G401.6 (cell line): ENCODE measurements at regions not wholly inside any gene's neighbourhood (a gene's known extent, or its start where the extent isn't known, plus 50 kb on each side); places are given as distances from the start of the nearest gene placed in this dataset.
"Not testable (repeated sequence)": the region's sequence is repeated elsewhere in the genome, so short reads cannot be mapped to it uniquely, and the experiment has no call there.

Experiments used
- FAIRE-seq: peaks from 2 replicates; lab custom pipeline; 2012; peaks lifted over from hg19 to GRCh38; lab: Jason Lieb, UNC

GRCh38 chr2:220356076-220356475 is 728.6 kb downstream of the SLC4A3 start:
- no peak for FAIRE-seq

DNA sequence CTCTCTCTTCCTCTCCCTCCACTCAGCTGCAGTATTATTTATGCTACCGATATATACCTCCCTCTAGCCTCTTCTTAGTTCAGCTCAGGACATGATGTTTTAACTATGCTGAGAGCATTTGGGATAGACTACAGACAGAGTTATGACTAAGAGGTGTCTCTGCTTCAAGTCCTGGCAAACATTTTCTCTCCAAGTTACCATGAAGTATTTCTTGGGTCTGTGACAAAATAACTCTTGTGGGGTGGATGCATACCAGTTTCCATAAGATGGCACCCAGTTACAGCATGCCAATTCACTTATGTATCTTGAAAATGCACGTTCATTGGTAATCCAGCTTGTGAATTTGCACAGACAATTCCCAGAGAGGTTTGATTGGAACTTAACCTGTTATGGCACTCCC is 737.6 kb downstream of the SLC4A3 start:
- FAIRE-seq = no peak

GRCh38 chr2:220366765-220367164 is 739.3 kb downstream of the SLC4A3 start:
- no peak for FAIRE-seq

GRCh38 chr2:220370764-220371163 is 743.3 kb downstream of the SLC4A3 start:
- no peak for FAIRE-seq

GRCh38 chr2:220371211-220371610 is 743.8 kb downstream of the SLC4A3 start:
- FAIRE-seq = no peak

DNA sequence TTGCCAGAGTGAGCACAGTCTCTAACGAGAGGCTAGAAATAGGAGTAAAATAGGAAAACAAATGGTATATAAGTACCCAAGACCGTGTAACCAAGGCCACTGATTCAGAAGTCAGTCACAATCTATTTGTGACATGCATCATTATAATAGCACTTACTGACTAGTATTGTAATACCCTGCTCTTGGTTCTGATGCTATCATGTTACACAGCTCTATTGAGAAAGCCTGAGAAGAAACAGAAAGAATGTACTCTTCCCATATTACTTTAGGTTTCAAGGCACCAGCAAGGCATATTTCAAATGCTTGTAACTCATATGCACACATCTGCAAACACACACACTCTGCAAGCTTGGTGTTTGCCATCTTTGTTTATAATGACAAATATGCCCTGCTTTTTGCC is 746.4 kb downstream of the SLC4A3 start:
- FAIRE-seq = no peak

- FAIRE-seq = no peak
Measured at GRCh38 chr2:220374282-220374681, 746.9 kb downstream of the SLC4A3 start.

DNA sequence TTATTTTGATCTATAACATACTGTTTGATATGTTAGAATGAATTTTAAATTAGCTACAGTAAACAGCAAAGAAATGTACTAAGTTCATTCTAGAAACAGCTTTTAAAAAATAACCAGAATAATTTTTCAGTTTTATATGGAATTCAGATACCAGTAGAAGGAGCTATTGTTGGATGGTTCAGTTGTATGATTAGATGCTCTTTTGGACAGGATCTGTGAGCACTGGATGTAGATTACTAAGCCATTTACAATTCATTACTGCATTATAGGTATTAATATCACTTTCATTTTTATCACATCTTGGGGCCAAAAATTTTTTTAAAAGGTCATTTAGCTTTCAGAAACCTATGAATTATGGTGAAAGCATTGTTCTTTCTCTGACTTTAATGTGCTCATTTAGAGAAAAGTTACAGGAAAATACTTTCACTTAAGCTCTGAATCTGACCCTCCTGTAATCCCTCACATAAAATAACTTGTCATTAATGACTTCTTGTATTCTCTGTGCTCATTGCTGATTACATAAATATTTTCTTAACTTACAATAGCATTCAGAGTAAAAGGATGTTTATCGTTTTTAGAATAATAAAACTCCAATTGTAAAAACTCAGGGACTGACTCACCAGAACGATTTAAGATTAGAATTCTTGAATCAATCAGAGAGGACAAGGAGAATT is 750.2 kb downstream of the SLC4A3 start:
- FAIRE-seq = no peak

DNA sequence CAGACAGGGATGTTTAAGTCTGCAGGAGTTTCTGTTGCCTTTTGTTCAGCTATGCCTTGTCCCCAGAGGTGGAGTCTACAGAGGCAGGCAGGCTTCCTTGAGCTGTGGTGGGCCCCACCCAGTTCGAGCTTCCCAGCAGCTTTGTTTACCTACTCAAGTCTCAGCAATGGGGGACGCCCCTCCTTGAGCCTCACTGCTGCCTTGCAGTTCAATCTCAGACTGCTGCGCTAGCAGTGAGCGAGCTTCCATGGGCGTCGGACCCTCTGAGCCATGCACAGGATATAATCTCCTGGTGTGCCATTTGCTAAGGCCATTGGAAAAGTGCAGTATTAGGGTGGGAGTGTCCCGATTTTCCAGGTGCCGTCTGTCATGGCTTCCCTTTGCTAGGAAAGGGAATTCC is 760.3 kb downstream of the SLC4A3 start:
- not testable (repeated sequence) for FAIRE-seq

GRCh38 chr2:220393711-220394110 is 766.3 kb downstream of the SLC4A3 start:
- FAIRE-seq = no peak

DNA sequence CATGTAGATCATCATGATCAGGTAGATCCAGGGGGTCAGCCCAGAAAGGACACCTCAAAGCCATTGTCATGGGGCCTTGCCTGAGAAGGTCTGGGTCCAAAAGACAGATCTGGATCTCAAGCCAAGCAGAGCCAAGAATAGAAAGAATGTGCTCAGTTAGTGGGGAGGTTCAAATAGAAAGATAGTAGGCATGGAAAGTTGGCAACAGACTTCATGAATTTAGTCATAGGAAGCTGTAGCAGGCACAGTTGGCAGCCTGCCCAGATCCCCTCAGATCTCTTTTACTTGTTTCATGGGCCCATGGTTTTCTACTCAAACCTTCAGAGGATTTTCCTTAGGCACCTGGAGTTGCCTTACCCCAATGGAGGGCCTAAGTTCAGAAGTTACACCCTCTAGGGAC is 767.0 kb downstream of the SLC4A3 start:
- FAIRE-seq = no peak

DNA sequence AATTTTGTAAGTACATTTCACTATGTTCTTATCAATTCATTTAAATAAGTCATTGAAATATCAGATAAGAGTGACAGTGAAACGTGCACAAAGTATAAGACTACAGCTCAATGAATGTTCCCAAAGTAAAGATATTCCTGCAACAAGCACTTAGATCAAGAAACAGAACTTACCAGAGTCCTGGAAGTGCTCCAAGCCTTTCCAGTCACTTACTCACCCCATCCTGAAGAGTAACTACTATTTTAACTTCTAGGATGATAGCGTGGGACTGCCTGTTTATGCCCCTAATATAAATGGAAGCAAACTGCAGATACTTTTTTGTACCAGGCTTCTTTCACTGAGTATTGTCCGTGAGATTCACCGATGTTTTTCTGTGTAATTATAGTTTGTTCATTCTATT is 768.9 kb downstream of the SLC4A3 start:
- no peak for FAIRE-seq

DNA sequence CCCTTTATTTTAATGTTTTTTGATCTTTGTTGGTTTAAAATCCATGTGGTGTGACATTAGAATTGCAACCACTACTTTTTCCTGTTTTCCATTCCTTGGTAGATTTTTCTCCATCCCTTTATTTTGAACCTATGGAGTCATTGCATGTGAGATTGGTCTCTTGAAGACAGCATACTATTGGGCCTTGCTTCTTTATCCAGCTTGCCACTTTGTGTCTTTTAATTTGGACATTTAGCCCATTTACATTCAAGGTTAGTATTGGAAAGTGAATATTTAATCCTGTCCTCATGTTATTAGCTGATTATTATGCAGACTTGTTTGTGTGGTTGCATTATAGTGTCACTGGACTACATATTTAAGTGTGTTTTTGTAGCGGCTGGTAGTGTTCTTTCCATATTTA is 782.9 kb downstream of the SLC4A3 start:
- FAIRE-seq = no peak

DNA sequence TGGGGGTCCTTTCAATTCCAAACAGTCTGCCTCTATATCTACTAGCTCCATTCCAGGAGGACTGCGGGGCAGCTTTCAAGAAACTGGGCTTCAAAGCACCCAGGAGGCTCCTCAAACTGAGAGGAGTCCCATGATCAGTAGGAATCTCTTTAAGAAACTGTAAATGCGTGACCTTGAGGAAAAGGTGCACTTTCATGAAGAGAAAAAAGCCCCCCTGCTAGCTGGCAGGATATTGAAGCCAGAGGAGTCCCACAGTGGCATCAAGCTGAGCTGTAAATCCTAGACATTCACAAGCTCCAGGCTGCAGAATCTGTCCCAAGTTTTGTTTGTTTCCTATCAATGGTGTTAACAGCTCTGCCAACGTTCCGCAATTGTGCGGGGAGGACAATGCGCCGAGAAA is 790.1 kb downstream of the SLC4A3 start:
- FAIRE-seq = no peak

DNA sequence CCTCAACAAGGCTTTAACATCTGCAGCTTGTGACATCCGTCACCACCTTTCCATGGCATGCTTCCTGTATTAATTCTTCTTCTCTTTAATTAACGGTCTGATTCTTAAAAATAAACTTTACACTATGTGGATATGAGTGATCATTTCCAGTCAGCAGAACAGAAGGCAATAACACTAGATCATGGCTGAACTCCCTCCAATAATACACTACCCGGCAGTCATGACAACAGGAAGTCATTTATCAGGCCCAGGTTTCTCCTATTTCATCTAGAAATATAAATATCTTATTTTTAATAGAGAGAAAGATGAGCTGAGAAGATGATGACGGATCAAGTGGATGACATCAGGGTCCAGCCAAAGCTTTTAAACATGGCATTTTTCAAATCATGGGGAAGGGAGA is 792.2 kb downstream of the SLC4A3 start:
- no peak for FAIRE-seq

- no peak for FAIRE-seq
Measured at GRCh38 chr2:220420820-220421219, 793.4 kb downstream of the SLC4A3 start.

- FAIRE-seq = no peak
Measured at GRCh38 chr2:220422676-220423075, 795.2 kb downstream of the SLC4A3 start.

GRCh38 chr2:220424561-220424960 is 797.1 kb downstream of the SLC4A3 start:
- no peak for FAIRE-seq

DNA sequence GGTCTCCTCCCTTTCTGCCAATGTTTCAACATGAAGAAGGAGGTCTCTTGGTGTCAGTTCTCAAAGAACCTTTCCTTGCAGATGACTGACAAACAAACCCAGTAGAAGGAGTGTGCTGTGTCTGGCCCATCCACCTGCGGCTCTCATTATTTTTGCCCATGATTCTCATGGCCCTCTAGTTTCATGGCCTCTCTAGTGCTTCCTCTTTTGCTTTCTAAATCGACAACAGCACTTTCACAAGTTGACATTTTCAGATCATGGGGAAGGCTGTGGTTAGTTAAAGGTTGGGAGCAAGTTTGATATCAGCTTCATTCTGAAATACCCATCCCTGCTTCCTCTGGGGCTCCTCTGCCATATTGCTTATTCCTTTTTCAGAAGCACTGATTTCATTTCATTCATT is 805.2 kb downstream of the SLC4A3 start:
- FAIRE-seq = no peak

DNA sequence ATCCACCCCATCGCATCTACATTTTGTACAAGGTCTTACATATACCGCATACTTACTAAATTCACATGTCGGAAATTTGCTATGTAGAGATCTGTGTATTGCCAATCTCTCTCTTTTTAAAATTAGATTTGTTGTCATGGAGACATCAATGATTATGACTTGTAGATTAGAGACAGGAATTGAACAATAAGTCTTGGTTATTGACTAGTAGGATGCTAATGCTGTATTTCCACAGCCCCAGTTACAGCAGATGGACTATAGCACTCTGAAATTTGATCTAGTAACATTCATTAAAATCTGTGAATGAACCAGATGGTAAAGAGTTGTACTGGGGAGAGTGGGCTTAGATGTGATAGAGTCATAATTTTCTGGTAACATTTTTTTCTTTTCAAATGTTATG is 805.7 kb downstream of the SLC4A3 start:
- no peak for FAIRE-seq

DNA sequence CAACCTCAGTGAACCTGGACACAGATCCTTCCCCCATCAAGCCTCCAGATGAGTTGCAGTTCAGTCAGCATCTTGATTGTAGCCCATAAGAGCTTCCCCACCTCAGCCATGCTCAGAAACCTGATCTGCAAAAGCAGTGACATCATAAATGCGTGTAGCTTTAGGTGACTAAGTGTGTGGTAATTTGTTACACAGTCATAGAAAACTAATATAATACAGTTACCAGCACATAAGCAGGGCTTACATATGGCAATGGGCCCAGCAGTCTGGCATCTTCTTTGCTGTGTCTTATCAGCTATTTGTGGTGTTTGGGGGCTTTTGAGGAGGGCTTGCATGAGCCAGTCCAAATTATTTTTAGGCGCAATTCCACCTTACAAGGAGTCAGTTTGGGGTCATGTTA is 807.0 kb downstream of the SLC4A3 start:
- no peak for FAIRE-seq

- no peak for FAIRE-seq
Measured at GRCh38 chr2:220437938-220438337, 810.5 kb downstream of the SLC4A3 start.

DNA sequence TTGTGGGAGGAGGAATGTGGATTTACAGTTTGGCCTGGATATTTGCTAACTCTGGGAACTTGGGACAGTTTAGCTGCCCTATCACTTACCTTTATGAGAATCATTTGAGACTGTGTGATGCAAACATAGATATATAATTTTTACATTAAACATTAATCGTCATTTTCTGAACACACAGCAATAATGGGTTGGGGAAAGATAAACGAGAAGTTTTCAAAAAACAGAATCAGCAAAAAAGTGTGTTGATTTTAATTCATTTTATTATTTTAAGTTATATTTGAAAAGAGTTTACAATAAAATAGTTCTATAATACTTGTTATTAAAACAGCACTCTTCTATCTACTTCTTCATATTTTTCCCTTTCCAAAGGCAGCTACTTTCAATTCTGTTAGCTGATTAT is 813.3 kb downstream of the SLC4A3 start:
- FAIRE-seq = no peak

GRCh38 chr2:220441404-220441803 is 814.0 kb downstream of the SLC4A3 start:
- FAIRE-seq = no peak

- FAIRE-seq = no peak
Measured at GRCh38 chr2:220442012-220442411, 814.6 kb downstream of the SLC4A3 start.
